SK-N-SH treated with all-trans-retinoic acid at 6 μM for 48 hours (cell line): ENCODE measurements at regions not wholly inside any gene's neighbourhood (a gene's known extent, or its start where the extent isn't known, plus 50 kb on each side); places are given as distances from the start of the nearest gene placed in this dataset.
"Not testable (repeated sequence)": the region's sequence is repeated elsewhere in the genome, so short reads cannot be mapped to it uniquely, and the experiment has no call there.

ENCODE experiments used
- BACH2 ChIP-seq: fragments of 250-450 bp; sonication (Bioruptor Pico); IDR thresholded peaks from 2 replicates; pipeline ENCODE4 v1.9.0; 2021; ENCODE audit warnings: mild to moderate bottlenecking, borderline replicate concordance
- GLIS3 ChIP-seq: fragments of 250-450 bp; sonication (Bioruptor Pico); IDR thresholded peaks from 2 replicates; pipeline ENCODE4 v1.5.0; 2020; ENCODE audit warnings: mild to moderate bottlenecking, moderate library complexity
- ZC3H10 ChIP-seq: fragments of 250-450 bp; sonication (Bioruptor Pico); IDR thresholded peaks from 2 replicates; pipeline ENCODE4 v1.5.1; 2021; ENCODE audit warnings: mild to moderate bottlenecking, moderate library complexity

- not testable (repeated sequence) for TF ChIP-seq BACH2 (CRISPR knock-in tag); GLIS3; ZC3H10 (CRISPR knock-in tag)
Measured at GRCh38 chr4:8942088-8942487, 70.4 kb upstream of the HMX1 start.
